ENCODE measurements at regions not wholly inside any gene's neighbourhood (a gene's known extent, or its start where the extent isn't known, plus 50 kb on each side); places are given as distances from the start of the nearest gene placed in this dataset.
"Not testable (repeated sequence)": the region's sequence is repeated elsewhere in the genome, so short reads cannot be mapped to it uniquely, and the experiment has no call there.

DNA sequence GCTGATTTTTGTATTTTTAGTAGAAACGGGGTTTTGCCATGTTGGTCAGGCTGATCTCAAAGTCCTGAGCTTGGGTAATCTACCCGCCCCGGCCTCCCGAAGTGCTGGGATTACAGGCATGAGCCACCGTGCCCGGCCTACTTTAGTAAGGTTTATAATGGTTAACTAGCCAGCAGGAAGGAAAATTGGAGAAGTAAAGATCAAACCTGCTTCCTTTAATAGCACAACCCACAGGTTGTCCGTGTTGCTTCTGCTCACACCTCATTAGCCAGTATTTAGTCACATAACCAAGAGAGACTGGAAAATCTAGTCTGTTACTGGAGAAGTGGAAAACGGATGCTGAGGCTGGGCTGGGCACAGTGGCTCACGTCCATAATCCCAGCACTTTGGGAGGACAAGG lies 51.9 kb upstream of the TBL1XR1 start:
- DNase-seq, result no peak

DNA sequence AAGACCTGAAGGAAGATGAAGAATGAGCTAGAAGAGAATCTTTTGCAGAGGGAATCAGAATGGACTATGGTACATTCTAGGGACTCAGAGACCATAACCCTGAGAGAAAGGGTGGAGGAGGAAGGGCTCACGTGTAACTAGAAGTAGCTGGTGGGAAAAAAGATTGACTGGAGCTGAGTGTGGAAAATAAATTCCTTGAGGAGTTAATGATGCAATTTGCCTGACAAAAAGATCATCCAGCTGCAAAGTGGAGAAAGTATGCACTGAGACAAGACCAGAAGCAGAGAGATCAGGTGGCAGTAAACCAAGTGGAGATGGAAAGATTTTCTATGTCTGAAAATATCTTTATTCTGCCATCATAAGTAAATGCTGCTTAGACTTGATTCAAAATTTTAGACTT lies 52.9 kb upstream of the TBL1XR1 start:
- DNase-seq, result no peak

DNA sequence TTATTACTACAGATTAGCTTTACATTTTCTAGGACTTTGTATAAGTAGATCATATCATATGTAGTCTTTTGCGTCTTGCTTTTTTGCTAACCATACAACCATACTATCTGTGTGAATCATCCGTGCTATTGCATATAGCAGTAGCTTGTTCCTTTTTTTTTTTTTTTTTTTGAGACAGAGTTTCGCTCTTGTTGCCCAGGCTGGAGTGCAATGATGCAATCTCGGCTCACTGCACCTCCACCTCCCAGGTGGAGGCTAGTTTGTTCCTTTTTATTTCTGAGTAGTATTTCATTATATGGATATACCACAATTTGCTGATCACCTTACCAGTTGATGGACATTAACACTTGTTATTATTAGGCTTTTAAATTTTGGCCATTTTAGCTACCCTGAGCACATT lies 54.5 kb upstream of the TBL1XR1 start:
- no peak for DNase-seq

DNA sequence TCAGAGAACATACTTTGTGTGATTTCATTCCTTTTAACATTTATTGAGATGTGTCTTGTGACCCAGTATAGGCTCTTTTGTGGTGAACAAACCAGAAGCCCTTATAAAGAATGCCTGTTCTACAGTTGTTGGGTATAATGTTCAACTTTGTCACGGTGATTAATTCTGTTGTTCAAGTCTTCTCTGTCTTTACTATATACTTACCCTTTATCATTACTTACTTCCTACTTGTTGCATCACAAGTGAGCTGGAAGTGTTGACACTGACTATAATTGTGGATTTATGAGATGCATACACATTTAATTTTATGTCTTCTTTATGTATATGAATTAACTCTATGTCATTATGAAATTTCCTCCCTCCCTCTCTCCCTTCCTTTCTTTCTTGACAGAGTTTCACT lies 59.7 kb upstream of the TBL1XR1 start:
- no peak for DNase-seq

DNA sequence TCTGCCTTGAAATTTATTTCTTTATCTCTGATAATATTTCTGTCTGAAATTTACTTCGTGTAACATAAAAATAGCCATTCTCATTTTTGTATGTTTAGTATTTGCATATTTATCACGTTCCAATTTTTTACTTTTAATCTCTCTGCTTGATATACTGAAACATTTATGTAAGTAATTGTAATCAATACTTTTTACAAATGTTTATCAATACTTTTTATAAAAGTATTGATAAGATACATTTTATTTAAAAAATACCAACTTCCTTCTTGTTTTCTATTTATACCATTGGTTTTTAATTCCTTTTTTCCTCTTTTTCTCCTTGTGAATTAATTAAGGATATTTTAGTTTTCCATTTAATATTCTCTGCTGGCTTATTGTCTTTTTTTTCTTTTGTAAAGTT lies 60.3 kb upstream of the TBL1XR1 start:
- no peak for DNase-seq

DNA sequence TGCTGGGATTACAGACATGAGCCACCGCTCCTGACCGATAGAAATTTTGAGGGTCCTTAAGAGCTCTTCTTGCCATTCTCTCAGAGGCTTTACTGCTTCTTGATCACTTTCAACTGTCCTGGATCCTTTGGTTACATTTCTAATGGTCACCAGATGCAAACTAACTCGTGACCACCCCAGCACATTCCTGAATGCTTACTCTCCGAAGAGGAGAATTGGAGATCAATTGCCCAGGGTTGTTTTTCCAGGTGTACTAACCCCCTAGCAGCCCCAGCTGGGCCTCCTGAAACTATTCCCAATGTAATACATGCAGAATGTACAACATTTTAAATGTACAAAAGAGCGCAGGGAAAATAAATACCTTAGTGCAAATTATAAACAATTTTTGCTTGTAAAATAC lies 65.1 kb upstream of the TBL1XR1 start:
- DNase-seq, result no peak

DNA sequence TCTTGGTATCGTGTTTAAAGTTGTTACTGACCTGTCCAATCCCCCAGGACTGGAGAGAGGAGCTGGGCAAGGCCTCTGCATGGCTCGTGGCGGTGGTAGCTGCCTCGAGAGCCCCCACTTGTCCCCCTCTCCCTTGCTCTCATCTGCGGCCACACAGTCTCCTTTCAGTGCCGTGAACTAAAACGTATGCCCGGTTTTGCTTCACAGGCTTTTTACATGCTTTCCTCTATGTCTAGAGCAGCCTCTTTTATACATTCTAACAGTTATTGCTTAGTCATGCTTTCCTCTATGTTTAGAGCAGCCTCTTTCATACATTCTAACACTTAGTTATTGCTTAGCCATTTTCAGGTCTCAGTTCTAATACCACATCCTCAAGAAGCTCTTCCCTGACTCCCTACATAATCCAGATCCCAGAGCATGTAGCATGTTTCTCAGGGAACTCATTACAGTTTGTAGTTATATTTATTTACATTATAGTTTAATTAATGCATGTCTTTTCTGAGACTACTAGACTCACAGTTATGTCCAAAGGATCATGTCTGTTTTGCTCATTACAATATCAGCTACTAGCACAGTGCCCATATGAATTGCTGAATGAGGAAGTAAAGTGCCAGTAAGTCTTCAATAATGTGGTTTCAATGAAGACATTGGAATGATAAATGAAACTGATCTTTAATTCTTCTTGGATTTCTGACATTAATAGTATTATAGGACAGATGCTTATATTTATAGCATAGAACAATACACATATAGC lies 66.5 kb upstream of the TBL1XR1 start:
- DNase-seq, result no peak

DNA sequence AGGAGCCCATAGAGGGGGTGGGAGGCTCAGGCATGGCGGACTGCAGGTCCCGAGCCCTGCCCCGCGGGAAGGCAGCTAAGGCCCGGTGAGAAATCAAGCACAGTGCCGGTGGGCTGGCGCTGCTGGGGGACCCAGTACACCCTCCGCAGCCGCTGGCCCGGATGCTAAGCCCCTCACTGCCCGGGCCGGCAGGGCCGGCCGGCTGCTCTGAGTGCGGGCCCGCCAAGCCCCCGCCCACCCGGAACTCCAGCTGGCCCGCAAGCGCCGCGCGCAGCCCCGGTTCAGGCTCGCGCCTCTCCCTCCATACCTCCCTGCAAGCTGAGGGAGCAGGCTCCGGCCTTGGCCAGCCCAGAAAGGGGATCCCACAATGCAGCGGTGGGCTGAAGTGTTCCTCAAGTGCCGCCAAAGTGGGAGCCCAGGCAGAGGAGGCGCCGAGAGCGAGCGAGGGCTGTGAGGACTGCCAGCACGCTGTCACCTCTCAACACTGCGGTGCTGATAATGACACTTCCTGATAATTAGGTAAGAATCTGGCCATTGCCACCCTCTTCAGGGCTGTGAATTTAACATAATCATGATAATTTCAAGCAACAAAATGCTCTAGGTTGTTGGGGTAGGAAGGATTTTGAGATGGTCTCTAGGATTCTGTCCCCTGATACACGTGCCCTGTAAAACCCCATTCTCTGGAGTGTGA lies 74.7 kb upstream of the TBL1XR1 start:
- not testable (repeated sequence) for DNase-seq

DNA sequence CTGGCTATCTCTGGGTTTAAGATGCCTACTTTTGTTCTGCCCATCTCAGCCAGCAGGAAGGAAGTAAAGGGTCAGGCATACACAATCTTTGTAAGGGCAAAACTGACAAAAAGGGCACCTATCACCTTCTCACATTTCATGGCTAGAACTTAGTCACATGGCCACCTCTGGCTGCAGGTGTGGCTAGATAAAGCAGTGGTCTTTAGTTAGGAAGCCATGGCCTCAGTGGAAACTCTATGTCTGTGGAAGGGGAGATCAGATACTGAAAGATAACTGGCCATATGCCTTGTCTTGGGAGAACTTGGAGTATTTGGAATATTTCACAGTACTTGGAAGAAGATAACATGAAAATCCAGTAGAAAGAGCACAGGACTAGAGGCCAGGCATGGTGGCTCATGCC lies 80.7 kb upstream of the TBL1XR1 start:
- DNase-seq, result no peak

DNA sequence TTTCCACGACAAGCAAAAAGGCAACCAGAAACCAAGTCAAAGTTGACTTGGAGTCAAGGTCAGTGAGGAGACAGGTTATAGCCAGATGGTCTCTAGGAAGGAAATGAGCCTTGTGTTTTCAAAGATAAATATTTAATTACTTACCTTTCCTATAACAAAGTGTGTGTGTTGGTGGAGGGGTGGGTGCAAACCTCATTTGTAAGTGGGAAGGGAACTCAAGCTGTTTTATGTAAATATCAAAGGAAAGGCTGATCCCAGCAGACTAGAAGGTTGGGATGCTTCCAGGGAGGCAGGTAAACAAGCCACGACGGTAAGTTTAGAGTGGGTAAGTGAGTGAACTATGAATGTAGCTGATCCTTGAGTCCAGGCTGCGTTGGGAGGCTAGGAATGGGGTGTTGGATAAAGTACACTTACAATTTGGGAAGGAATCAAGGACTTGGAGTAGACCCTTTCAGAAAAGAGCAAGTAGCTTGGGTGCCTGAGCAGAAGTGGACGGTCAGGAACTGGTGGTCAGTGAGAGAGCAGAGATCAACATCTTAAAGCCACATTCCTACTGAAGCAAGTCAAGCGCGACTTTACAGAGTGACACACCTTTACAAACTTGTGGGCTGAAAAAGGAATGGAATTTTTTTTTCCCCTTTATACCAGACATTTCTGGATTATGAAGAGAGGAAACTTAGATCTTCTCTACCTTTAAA lies 82.0 kb upstream of the TBL1XR1 start:
- DNase-seq, result no peak

DNA sequence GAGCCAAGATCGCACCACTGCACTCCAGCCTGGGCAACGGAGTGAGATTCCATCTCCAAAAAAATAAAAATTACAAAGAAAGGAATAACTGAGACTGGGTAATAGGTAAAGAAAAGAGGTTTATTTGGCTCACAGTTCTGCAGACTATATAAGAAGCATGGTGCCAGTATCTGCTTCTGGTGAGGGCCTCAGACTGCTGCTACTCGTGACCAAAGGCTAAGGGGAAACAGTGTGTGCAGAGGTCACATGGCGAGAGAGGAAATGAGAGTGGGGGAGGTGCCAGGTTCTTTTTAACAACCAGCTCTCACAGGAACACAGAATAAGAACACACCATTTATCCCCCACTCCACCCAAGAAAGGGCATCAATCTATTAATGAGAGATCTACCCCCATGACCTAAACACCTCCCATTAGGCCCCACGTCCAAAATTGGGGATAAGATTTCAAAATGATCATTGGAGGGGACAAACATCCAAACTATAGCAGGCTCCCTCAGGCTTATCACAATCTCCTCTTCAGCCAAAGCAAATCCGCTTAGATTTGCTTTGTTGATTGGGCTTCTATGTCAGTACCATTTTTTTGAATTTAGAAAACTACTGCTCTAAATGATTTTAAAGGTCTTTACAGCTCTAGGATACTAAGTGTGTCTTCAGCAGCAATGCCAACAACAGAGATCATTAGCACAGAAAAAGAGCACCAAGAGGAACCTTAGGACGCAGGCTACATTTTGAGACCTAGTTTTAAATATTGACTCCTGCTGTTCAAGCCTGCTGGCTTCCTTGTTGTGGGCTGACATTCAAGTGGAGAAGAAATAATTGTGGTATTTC lies 84.2 kb upstream of the TBL1XR1 start:
- DNase-seq, result no peak

DNA sequence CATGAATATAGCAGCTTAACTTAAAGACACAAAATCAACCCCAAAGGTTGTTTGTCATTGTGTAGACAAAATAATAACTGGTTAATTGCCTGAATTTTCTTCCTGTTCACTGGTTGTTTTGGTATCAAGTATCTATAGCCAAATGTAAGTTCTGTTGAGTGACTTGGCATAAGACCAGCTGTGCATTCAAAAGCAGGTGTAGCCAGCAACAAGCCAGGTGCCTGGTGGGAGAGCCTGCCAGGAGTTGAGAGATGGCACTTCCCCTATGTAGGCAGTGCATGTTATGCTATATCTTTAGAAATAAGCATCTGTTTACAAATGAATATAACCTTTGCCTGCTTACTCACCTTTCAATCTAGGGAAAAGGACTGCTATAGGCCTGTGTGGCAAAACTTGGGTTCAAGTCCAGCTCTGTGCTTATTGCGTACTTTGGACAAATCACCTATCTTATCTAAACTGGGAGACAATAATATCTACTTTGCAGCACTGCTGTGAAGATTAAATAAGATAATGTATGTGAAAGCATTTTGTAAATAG lies 84.9 kb upstream of the TBL1XR1 start:
- no peak for DNase-seq

DNA sequence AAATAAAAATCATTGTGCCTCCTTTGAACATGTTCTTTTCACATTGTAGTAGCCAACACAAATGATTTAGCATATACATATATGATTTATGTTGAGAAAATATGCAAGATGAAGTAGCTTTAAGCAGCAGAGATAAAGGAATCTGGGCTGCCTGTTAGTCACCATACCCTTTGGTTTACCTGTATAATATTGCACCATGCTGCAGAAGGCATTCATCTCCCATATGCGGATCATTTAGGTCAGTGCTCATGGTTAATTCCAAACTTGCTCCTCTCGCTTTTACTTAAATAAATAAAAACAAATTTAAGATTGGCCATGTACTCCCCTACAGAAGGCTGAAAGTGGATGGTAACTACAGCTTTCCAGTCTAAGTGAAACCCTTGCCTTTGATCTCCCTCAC lies 86.7 kb upstream of the TBL1XR1 start:
- DNase-seq, result no peak

DNA sequence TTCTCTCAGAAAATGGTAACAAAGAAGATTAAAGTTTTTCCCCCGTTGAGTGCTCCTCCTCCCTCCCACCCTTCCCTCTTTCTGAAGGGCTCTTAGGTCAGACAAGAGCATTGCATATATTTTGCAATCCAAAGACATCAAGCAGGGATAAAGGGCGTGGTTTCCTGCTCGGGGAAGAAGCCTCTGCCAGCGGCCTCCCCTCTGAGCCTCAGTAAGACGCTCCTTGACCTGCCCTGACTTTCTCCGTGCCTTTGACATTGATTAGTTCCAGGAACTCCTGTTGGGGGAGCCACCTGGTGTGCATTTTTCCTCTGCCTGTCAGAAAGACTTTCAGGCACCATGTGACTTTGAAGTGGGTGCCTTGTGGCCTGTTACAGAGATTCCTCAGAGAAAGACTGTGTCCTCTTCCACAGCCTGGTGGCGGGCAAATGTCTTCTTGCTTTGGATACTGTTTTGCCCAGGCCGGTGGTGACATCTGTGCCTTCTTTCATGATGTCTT lies 87.2 kb upstream of the TBL1XR1 start:
- DNase-seq, result no peak

DNA sequence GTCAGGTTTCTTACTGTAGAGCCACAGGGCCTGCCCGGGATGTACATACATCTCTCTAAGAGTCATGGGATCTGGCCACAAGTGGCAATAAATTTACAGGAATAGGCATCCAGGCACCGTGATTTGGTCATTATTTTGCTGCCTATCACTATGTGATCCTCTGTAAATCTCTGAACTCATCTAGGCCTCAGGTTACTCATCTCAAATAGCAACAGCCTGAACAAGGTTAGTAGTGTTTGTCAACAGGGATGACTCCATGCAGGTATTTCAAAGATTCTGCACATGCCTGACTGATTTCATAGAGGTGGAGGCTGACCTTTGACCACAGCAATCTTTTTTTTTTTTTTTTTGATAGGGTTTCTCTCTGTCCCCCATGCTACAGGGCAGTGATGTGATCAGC lies 88.8 kb upstream of the TBL1XR1 start:
- DNase-seq, result no peak

DNA sequence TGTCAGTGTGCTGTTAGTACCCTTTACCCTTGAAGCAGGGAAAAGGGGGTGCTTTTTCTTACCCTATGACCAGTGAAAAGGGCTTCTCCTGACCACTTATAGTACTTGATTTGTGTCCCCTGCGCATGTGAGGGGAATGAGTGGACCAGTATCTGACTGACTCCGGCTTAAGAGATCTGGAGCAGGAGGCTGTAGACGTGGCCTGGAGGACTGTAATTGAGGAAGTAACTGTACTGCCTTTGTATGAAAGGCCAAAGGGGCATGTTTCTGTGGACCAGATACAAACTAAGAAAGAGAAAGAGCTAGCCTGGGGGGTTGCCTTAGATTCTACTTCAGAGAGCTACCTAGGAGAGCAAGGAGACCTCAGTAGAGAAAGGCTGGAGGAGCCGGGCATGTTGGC lies 89.9 kb upstream of the TBL1XR1 start:
- DNase-seq, result no peak

DNA sequence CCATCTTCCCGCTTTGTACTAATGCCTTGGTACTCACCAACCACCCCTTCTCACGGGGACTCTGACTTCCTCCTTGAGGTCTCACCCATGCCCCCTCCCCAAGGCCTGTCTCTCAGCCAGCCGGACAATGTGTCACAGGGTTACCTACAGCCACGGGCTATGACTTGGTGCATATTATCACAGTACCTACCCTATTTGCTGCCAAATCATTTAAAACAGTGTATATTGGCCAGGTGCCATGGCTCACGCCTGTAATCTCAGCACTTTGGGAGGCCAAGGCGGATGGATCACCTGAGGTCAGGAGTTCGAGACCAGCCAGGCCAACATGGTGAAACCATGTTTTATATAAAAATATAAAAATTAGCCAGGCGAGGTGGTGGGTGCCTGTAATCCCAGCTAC lies 93.4 kb upstream of the TBL1XR1 start:
- no peak for DNase-seq

DNA sequence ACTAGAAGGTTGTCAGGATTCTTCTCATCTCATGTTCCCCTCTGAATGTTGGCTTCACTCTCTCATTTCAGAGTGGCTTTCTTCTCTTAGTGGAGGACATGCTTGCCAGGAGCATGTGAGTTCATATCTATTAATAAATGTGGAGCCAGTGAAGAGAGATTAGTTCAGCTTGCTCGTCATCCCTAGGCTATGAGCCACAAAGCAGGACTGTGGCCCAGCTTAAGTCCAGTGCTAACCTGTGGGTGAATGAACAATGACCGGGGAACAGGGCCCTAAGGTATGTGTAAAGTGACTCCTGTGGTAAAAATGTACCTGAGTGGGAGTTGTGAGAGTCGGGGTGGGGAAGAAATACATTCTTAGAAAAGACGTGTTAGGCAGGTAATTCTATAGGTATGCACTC lies 96.9 kb upstream of the TBL1XR1 start:
- no peak for DNase-seq

DNA sequence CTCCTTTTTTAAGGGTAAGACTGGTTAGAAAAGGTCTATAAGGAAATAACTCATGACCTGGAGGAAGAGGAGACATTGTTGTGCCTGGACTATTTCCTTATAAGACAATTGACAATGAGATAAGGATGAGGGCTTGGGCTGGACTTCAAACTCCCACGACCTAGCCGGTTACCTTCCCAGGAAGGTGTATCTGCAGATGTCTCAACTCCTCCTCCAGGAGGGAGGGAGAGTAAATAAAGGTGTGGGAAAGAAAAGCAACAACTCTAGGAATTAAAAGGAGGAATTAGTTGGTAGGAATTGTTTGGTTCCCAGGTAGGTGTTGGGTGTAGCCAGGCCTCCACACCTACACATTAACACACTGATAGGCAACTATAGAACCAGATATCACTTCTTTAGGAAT lies 97.8 kb upstream of the TBL1XR1 start:
- no peak for DNase-seq

DNA sequence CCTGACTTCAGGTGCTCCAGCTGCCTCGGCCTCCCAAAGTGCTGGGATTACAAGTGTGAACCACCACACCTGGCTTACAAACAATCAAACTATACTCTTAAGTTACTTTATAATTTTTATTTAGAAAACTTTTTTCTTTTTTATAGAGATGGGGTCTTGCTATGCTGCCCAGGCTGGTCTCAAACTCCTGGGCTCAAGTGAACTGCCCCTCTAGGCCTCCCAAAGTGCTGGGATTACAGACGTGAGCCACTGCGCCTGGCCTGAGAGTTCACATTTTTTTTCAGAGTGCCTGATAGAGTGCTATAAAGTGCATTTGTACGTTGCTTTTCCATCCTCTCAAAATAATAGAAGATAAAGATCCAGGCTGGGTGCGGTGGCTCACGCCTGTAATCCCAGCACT lies 102.0 kb upstream of the TBL1XR1 start:
- DNase-seq, result no peak

DNA sequence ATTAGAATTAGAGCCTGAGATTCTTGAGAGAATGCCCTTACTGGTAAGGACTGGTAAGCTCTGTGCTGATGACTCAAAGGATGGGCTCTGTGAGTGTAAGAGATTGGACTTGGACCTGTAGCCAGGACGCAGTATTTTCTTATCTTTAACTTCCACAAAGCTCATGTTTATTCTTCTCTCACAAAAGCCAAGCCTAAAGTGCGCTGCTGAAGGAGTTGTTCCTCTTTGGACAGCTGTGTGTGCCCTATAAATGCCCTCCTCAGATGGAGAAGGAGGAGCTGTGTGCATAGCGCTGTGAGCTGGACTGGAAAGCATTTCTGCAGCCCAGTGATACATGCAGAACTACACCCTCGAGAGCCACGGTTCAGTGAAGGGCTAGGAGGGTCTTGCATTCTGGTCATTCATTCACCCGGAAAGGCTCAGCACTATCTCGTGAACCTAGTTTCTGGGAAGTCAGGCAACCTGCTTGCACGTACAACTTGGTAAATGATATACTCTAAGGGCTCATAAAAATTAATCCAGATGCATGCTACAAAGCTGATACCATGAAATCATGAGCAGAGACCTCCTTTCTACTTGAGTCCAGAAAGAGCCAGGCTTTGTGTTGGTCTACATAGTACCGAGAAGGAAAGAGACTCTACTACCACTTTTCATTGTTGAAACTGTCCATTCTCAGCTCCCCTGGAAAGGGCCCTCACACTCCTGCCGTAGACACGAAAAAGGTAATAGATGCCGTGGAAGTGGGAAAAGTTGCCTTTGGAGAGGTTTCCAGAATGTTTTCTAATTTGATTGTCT lies 103.0 kb upstream of the TBL1XR1 start:
- DNase-seq, result no peak

DNA sequence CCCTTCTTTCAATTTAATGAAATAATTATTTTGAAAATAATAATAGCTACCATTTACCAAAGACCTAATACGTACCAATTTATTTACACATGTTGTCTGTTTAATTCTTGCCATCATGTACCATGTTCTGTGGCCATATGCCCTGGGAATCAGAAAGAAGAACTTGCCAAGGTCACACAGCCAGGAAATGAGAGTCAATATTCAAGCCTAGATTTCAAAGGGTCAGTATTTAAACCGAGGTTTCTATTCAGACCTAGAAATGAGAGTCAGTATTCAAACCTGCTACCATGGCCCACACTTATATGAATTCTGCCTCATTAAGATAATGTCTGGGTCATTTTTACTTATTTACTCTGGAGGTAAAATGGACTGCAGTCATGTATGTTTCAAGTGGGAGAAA lies 103.6 kb upstream of the TBL1XR1 start:
- no peak for DNase-seq

Data from SW 1271 (cell line).